HFFc6 (cell line): ENCODE measurements at regions not wholly inside any gene's neighbourhood (a gene's known extent, or its start where the extent isn't known, plus 50 kb on each side); places are given as distances from the start of the nearest gene placed in this dataset.

Source experiments
- DNase-seq: peaks from one replicate; pipeline ENCODE4 v3.0.0-alpha.2; 2018
- H3K27ac Mint-ChIP-seq: 2 replicates; pipeline ENCODE4 v1.8.0; 2020; ENCODE audit warnings: mild to moderate bottlenecking, mixed read lengths
- H3K27me3 Mint-ChIP-seq: 2 replicates; pipeline ENCODE4 v1.8.0; 2021; ENCODE audit warnings: mild to moderate bottlenecking, moderate library complexity, mixed read lengths; ENCODE audit not compliant: insufficient read depth
- H3K36me3 Mint-ChIP-seq: 2 replicates; pipeline ENCODE4 v1.8.0; 2021; ENCODE audit warnings: low read depth, mixed read lengths
- H3K4me1 Mint-ChIP-seq: 2 replicates; pipeline ENCODE4 v1.8.0; 2020; ENCODE audit warnings: low read depth, mixed read lengths
- H3K4me3 Mint-ChIP-seq: 2 replicates; pipeline ENCODE4 v1.8.0; 2020; ENCODE audit warnings: mild to moderate bottlenecking, moderate library complexity, mixed read lengths
- H3K9me3 Mint-ChIP-seq: 2 replicates; pipeline ENCODE4 v1.8.0; 2020; ENCODE audit warnings: mild to moderate bottlenecking, mixed read lengths
- CTCF ChIP-seq: fragments of 200-600 bp; sonication (generic); IDR thresholded peaks from 2 replicates; pipeline ENCODE4 v1.5.0; 2021; ENCODE audit warnings: antibody characterized with exemption, mild to moderate bottlenecking

- H3K27me3 Mint-ChIP-seq, result peaks cover 1% of the 10 kb centered on the region; the same call in 1 of the 2 replicates
- H3K9me3 Mint-ChIP-seq, result peaks cover 9% of the 10 kb centered on the region
- no peak overlapping the region for H3K27ac Mint-ChIP-seq
- H3K36me3 Mint-ChIP-seq, result no peaks in the 10 kb centered on the region; the same call in 1 of the 2 replicates
- H3K4me1 Mint-ChIP-seq, result peaks cover 9% of the 10 kb centered on the region; the same call in 1 of the 2 replicates
- no peak overlapping the region for H3K4me3 Mint-ChIP-seq
- TF ChIP-seq CTCF, result no peak
- DNase-seq, result no peak
Observed at GRCh38 chr9:118991366-118992285, 377.6 kb downstream of the BRINP1 start.

GRCh38 chr9:118992813-118993794 lies 376.1 kb downstream of the BRINP1 start:
- DNase-seq, result no peak
- peaks cover 9% of the 10 kb centered on the region; the same call in 1 of the 2 replicates for H3K4me1 Mint-ChIP-seq

GRCh38 chr9:118993965-118994364 lies 375.3 kb downstream of the BRINP1 start:
- DNase-seq, result no peak
- Mint-ChIP-seq H3K4me3 (no peak overlapping the region), H3K27me3 (peaks cover 1% of the 10 kb centered on the region; the same call in 1 of the 2 replicates), H3K9me3 (peaks cover 9% of the 10 kb centered on the region), H3K36me3 (no peaks in the 10 kb centered on the region; the same call in 1 of the 2 replicates), H3K4me1 (peaks cover 9% of the 10 kb centered on the region; the same call in 1 of the 2 replicates), H3K27ac (no peak overlapping the region)
- no peak for TF ChIP-seq CTCF

More at GRCh38 chr9:118992813-118993794, 376.1 kb downstream of the BRINP1 start:
- Mint-ChIP-seq H3K4me3 (no peak overlapping the region), H3K36me3 (no peaks in the 10 kb centered on the region; the same call in 1 of the 2 replicates), H3K27ac (no peak overlapping the region), H3K27me3 (peaks cover 1% of the 10 kb centered on the region; the same call in 1 of the 2 replicates), H3K9me3 (peaks cover 9% of the 10 kb centered on the region)
- no peak for TF ChIP-seq CTCF

- peaks cover 5% of the 10 kb centered on the region; the same call in 1 of the 2 replicates for H3K9me3 Mint-ChIP-seq
- peaks cover 38% of the 10 kb centered on the region for H3K4me1 Mint-ChIP-seq
- DNase-seq, result no peak
- H3K27me3 Mint-ChIP-seq, result no peaks in the 10 kb centered on the region
- no peak overlapping the region for H3K27ac Mint-ChIP-seq
- TF ChIP-seq CTCF, result no peak
- H3K36me3 Mint-ChIP-seq, result no peaks in the 10 kb centered on the region
- no peak overlapping the region for H3K4me3 Mint-ChIP-seq
Observed at GRCh38 chr9:119002491-119002890, 366.7 kb downstream of the BRINP1 start.

GRCh38 chr9:119003201-119003611 lies 366.0 kb downstream of the BRINP1 start:
- Mint-ChIP-seq H3K27me3 (no peaks in the 10 kb centered on the region), H3K36me3 (no peaks in the 10 kb centered on the region)
- DNase-seq, result peak; percentile 38

More at GRCh38 chr9:119003201-119003611, 366.0 kb downstream of the BRINP1 start:
- H3K9me3 Mint-ChIP-seq, result peaks cover 5% of the 10 kb centered on the region
- no peak overlapping the region for H3K4me3 Mint-ChIP-seq
- TF ChIP-seq CTCF, result no peak
- H3K27ac Mint-ChIP-seq, result peak overlapping the region; percentile 79
- peaks cover 38% of the 10 kb centered on the region for H3K4me1 Mint-ChIP-seq
